Karpas-422 (cell line): ENCODE measurements at regions not wholly inside any gene's neighbourhood (a gene's known extent, or its start where the extent isn't known, plus 50 kb on each side); places are given as distances from the start of the nearest gene placed in this dataset.

ENCODE experiments used
- DNase-seq: peaks from one replicate; pipeline ENCODE4 v3.0.0-alpha.2; 2015
- H2AFZ ChIP-seq: fragments of 200-600 bp; sonication (generic); 2 replicates; pipeline ENCODE4 v1.6.1; 2014; ENCODE audit warnings: antibody characterized with exemption, low read length, mixed read lengths
- H3K27ac ChIP-seq: fragments of 200-600 bp; sonication (generic); 2 replicates; pipeline ENCODE4 v1.5.1; 2014; ENCODE audit warnings: mild to moderate bottlenecking, low read length, moderate library complexity
- H3K27me3 ChIP-seq: fragments of 200-600 bp; sonication (generic); 2 replicates; pipeline ENCODE4 v1.6.1; 2014; ENCODE audit warnings: low read length, mixed read lengths
- H3K36me3 ChIP-seq: fragments of 200-600 bp; sonication (generic); 2 replicates; pipeline ENCODE4 v1.6.1; 2014; ENCODE audit warnings: low read length, mixed read lengths; ENCODE audit not compliant: insufficient read depth
- H3K4me1 ChIP-seq: fragments of 200-600 bp; sonication (generic); 2 replicates; pipeline ENCODE4 v1.6.1; 2014; ENCODE audit warnings: mild to moderate bottlenecking, low read length, mixed read lengths
- H3K4me2 ChIP-seq: fragments of 200-600 bp; sonication (generic); 2 replicates; pipeline ENCODE4 v1.6.1; 2014; ENCODE audit warnings: low read length, low read depth, mild to moderate bottlenecking; ENCODE audit not compliant: poor library complexity, severe bottlenecking
- H3K4me3 ChIP-seq: fragments of 200-600 bp; sonication (generic); 2 replicates; pipeline ENCODE4 v1.5.1; 2014; ENCODE audit warnings: mild to moderate bottlenecking, antibody characterized with exemption, low read length, mixed read lengths
- H3K79me2 ChIP-seq: fragments of 200-600 bp; sonication (generic); 2 replicates; pipeline ENCODE4 v1.6.1; 2014; ENCODE audit warnings: mild to moderate bottlenecking, low read length, mixed read lengths
- H3K9ac ChIP-seq: fragments of 200-600 bp; sonication (generic); 2 replicates; pipeline ENCODE4 v1.6.0; 2014; ENCODE audit warnings: low read length
- H3K9me2 ChIP-seq: fragments of 200-600 bp; sonication (generic), shearing (Covaris generic); replicated peaks from 2 replicates; pipeline ENCODE4 v1.6.0; 2014; ENCODE audit warnings: mild to moderate bottlenecking, low read length, moderate library complexity; ENCODE audit not compliant: insufficient read depth
- H3K9me3 ChIP-seq: fragments of 300-700, 200-600 bp; sonication (generic); 2 replicates; pipeline ENCODE4 v1.6.1; 2014; ENCODE audit warnings: low read length, mixed read lengths
- H4K20me1 ChIP-seq: fragments of 200-600 bp; sonication (generic); 2 replicates; pipeline ENCODE4 v1.6.1; 2014; ENCODE audit warnings: mild to moderate bottlenecking, antibody characterized with exemption, low read length, low read depth; ENCODE audit not compliant: insufficient read depth

GRCh38 chr17:34769049-34769448 is 189.7 kb downstream of the TMEM132E start:
- Histone ChIP-seq H3K4me1 (peaks cover 21% of the 10 kb centered on the region), H3K27ac (no peak overlapping the region), H3K36me3 (no peaks in the 10 kb centered on the region), H3K4me3 (no peak overlapping the region), H3K9me3 (no peaks in the 10 kb centered on the region), H3K4me2 (no peak overlapping the region), H3K79me2 (no peaks in the 10 kb centered on the region), H3K27me3 (peaks cover 2% of the 10 kb centered on the region; the same call in 1 of the 2 replicates), H2AFZ (no peak overlapping the region), H4K20me1 (peaks cover 8% of the 10 kb centered on the region; the same call in 1 of the 2 replicates), H3K9ac (no peak overlapping the region), H3K9me2 (no peaks in the 10 kb centered on the region)
- DNase-seq: no peak

GRCh38 chr17:34765291-34765690 is 185.9 kb downstream of the TMEM132E start:
- Histone ChIP-seq H3K4me2 (no peak overlapping the region), H3K79me2 (no peaks in the 10 kb centered on the region), H4K20me1 (peaks cover 3% of the 10 kb centered on the region; the same call in 1 of the 2 replicates), H3K4me1 (peaks cover 17% of the 10 kb centered on the region), H3K9me2 (no peaks in the 10 kb centered on the region), H3K27ac (no peak overlapping the region), H3K27me3 (0 out of 2 replicates have a peak, but pooled peaks cover 5% of the 10 kb centered on the region), H3K9ac (no peak overlapping the region), H2AFZ (no peak overlapping the region), H3K36me3 (no peaks in the 10 kb centered on the region), H3K9me3 (no peaks in the 10 kb centered on the region), H3K4me3 (no peak overlapping the region)
- DNase-seq: no peak

DNA sequence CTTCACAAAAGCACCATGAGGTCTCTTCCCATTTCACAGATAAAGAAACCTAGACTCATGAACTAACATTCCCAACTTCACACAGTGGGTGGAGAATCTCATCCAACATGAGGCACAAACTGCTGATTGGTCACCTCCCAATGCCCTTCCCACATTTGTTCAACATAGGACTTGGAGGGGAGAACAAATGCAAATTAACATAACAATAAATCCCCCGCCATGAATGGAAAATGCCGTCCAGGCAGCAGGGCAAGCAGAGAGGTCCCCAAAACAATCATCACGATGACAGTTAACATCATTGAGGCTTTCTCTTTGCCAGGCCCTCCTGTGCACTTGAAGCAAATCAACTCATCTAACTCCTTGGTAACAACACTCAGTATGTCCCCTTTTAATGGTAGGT is 185.3 kb downstream of the TMEM132E start:
- no peak overlapping the region for H3K9ac ChIP-seq
- no peaks in the 10 kb centered on the region for H3K9me2 ChIP-seq
- no peak overlapping the region for H3K4me2 ChIP-seq

DNA sequence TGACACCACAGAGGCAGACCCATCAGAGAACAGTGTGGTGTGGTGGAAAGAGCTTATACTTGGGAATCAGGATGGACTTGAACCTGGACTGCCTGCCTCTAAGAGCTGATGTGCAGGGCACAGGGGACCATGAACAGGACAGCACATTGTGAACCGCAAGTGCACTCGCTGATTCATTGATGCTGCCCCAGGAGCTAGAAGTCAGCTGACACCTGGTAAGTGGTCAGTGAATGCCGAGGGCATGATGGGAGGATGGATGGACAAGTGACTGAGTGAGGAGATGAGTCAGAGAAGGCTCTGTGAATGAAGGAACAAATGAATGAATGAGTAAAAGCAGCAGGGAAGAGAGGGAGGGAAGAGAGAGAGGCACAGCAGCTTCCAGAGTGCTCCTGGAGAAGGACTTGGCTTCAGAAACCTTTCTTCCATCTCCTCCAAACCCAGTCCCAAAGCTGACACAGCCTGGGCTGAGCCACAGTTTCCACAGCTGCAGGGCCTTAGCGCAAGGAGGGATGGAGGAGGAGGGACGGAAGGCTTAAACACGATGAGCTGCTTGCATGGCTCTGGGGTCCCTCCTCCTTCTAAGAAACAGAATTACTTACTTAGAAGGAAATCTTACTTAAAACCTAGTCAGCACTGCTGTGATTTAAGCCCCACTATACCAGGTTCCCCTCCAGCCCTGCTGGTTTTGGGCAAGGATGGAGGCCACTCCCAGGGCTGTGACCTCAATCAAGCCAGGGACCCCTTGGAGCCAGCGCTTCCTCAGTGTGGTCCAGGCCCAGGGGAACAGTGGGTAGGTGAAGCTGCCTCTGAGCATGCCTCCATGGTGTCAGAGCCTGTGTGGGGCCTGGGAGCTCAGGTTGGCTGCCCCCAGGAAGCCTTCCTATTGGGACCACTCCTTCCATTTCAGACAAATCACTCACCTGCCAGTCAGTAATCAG is 184.6 kb downstream of the TMEM132E start:
- no peak for DNase-seq
- Histone ChIP-seq H2AFZ (no peak overlapping the region), H3K27ac (no peak overlapping the region), H3K79me2 (no peaks in the 10 kb centered on the region), H3K36me3 (no peaks in the 10 kb centered on the region), H3K9me3 (no peaks in the 10 kb centered on the region), H3K4me2 (no peak overlapping the region), H3K4me3 (no peak overlapping the region), H3K9me2 (no peaks in the 10 kb centered on the region), H3K27me3 (0 out of 2 replicates have a peak, but pooled peaks cover 3% of the 10 kb centered on the region), H4K20me1 (peaks cover 3% of the 10 kb centered on the region; the same call in 1 of the 2 replicates), H3K4me1 (peaks cover 17% of the 10 kb centered on the region), H3K9ac (no peak overlapping the region)

More for the DNA sequence above, 185.3 kb downstream of the TMEM132E start:
- H3K9me3 ChIP-seq: no peaks in the 10 kb centered on the region
- H3K27ac ChIP-seq: no peak overlapping the region
- no peak overlapping the region for H3K4me3 ChIP-seq
- no peaks in the 10 kb centered on the region for H3K79me2 ChIP-seq
- H2AFZ ChIP-seq: no peak overlapping the region
- 0 out of 2 replicates have a peak, but pooled peaks cover 3% of the 10 kb centered on the region for H3K27me3 ChIP-seq
- no peak for DNase-seq
- peaks cover 17% of the 10 kb centered on the region for H3K4me1 ChIP-seq
- H3K36me3 ChIP-seq: no peaks in the 10 kb centered on the region
- H4K20me1 ChIP-seq: peaks cover 3% of the 10 kb centered on the region; the same call in 1 of the 2 replicates

GRCh38 chr17:34762078-34762477 is 182.7 kb downstream of the TMEM132E start:
- Histone ChIP-seq H3K4me3 (no peak overlapping the region), H3K36me3 (no peaks in the 10 kb centered on the region), H3K9ac (no peak overlapping the region; the same call in 1 of the 2 replicates), H3K27me3 (0 out of 2 replicates have a peak, but pooled peaks cover 3% of the 10 kb centered on the region), H3K27ac (peak overlapping the region; percentile 36; the same call in 1 of the 2 replicates), H3K9me2 (no peaks in the 10 kb centered on the region), H3K79me2 (no peaks in the 10 kb centered on the region), H3K4me1 (peaks cover 17% of the 10 kb centered on the region), H3K4me2 (peak overlapping the region; percentile 34), H4K20me1 (peaks cover 3% of the 10 kb centered on the region; the same call in 1 of the 2 replicates), H3K9me3 (no peaks in the 10 kb centered on the region), H2AFZ (no peak overlapping the region; the same call in 1 of the 2 replicates)
- DNase-seq: no peak

- H3K9me2 ChIP-seq: no peaks in the 10 kb centered on the region
- H3K9me3 ChIP-seq: no peaks in the 10 kb centered on the region
- H3K4me2 ChIP-seq: peak overlapping the region; percentile 34
- peak overlapping the region; percentile 36; the same call in 1 of the 2 replicates for H3K27ac ChIP-seq
- DNase-seq: peak; percentile 65
- H3K4me1 ChIP-seq: peaks cover 17% of the 10 kb centered on the region
- no peak overlapping the region; the same call in 1 of the 2 replicates for H3K9ac ChIP-seq
- peaks cover 3% of the 10 kb centered on the region; the same call in 1 of the 2 replicates for H4K20me1 ChIP-seq
- 0 out of 2 replicates have a peak, but pooled peaks cover 3% of the 10 kb centered on the region for H3K27me3 ChIP-seq
- no peaks in the 10 kb centered on the region for H3K36me3 ChIP-seq
- H3K4me3 ChIP-seq: no peak overlapping the region
- H2AFZ ChIP-seq: no peak overlapping the region; the same call in 1 of the 2 replicates
- H3K79me2 ChIP-seq: no peaks in the 10 kb centered on the region
Measured at GRCh38 chr17:34761646-34762045, 182.3 kb downstream of the TMEM132E start.

- H3K27ac ChIP-seq: no peak overlapping the region
- no peaks in the 10 kb centered on the region for H3K79me2 ChIP-seq
- 0 out of 2 replicates have a peak, but pooled peaks cover 3% of the 10 kb centered on the region for H3K27me3 ChIP-seq
- H2AFZ ChIP-seq: no peak overlapping the region
- H3K4me3 ChIP-seq: no peak overlapping the region
- no peaks in the 10 kb centered on the region for H3K9me3 ChIP-seq
- no peak overlapping the region for H3K9ac ChIP-seq
- no peaks in the 10 kb centered on the region for H3K9me2 ChIP-seq
- no peaks in the 10 kb centered on the region for H3K36me3 ChIP-seq
- no peak for DNase-seq
- peaks cover 17% of the 10 kb centered on the region for H3K4me1 ChIP-seq
- H4K20me1 ChIP-seq: peaks cover 3% of the 10 kb centered on the region; the same call in 1 of the 2 replicates
- H3K4me2 ChIP-seq: peak overlapping the region; percentile 34
Measured at GRCh38 chr17:34760931-34761495, 181.6 kb downstream of the TMEM132E start.

DNA sequence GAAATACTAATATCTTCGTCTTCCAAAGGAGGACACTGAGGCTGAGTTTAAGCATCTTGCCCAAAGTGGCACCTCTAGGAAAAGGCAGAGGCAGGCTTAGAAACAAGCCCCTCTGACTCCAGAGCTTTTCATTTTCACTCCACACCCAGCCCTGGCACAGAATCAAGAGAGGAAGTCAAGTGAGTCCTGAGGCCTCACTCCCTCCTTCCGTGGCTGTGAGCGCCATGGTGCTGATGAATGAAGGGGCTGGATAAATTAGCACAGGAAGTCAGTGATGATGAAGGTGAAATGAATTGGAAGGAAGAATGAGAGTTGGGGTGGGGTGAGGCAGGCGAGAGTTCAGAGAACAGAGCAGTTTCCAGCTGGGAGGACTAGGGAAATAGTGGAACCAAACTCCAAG is 179.3 kb downstream of the TMEM132E start:
- no peak overlapping the region for H3K9ac ChIP-seq
- H3K4me2 ChIP-seq: no peak overlapping the region
- H2AFZ ChIP-seq: no peak overlapping the region
- 0 out of 2 replicates have a peak, but pooled peaks cover 3% of the 10 kb centered on the region for H3K27me3 ChIP-seq
- H3K9me2 ChIP-seq: no peaks in the 10 kb centered on the region
- H3K36me3 ChIP-seq: no peaks in the 10 kb centered on the region
- peaks cover 3% of the 10 kb centered on the region; the same call in 1 of the 2 replicates for H4K20me1 ChIP-seq
- no peaks in the 10 kb centered on the region for H3K79me2 ChIP-seq
- H3K9me3 ChIP-seq: no peaks in the 10 kb centered on the region
- DNase-seq: no peak
- H3K27ac ChIP-seq: no peak overlapping the region
- H3K4me3 ChIP-seq: no peak overlapping the region
- peaks cover 17% of the 10 kb centered on the region for H3K4me1 ChIP-seq
